ENCODE measurements at regions not wholly inside any gene's neighbourhood (a gene's known extent, or its start where the extent isn't known, plus 50 kb on each side); places are given as distances from the start of the nearest gene placed in this dataset.

- H3F3A ChIP-seq (ENCODE audit: insufficient read depth, low read length), result peaks cover 8% of the 10 kb centered on the region; the same call in 1 of the 2 replicates
- H3K27me3 ChIP-seq (replicated peaks; ENCODE audit: insufficient read depth, low read length), result no peaks in the 10 kb centered on the region
- H3K4me2 ChIP-seq (ENCODE audit: low read depth, low read length), result no peak overlapping the region
- no peak overlapping the region for H3K9ac ChIP-seq (ENCODE audit: low read length)
- H2AFZ ChIP-seq (ENCODE audit: low read length), result no peak overlapping the region
- H3K27ac ChIP-seq (ENCODE audit: low read length), result no peak overlapping the region
- H4K20me1 ChIP-seq (ENCODE audit: insufficient read depth, low read length), result no peaks in the 10 kb centered on the region
- H3K9me2 ChIP-seq (replicated peaks; ENCODE audit: insufficient read depth, low read length), result no peaks in the 10 kb centered on the region
- peaks cover 16% of the 10 kb centered on the region for H3K4me1 ChIP-seq (ENCODE audit: low read length)
- H3K4me3 ChIP-seq (ENCODE audit: low read length), result no peak overlapping the region
- H3K9me3 ChIP-seq (replicated peaks; ENCODE audit: insufficient read depth, low read length), result no peaks in the 10 kb centered on the region; the same call in 1 of the 2 replicates
- DNase-seq, result no peak
- TF ChIP-seq EZH2phosphoT487 (IDR thresholded peaks at IDR 0.05; ENCODE audit: low read length) (no peak), EZH2 (optimal IDR thresholded peaks at IDR 0.05; ENCODE audit: low read depth, low read length) (no peak)
- TF ChIP-seq, protein P1, sequence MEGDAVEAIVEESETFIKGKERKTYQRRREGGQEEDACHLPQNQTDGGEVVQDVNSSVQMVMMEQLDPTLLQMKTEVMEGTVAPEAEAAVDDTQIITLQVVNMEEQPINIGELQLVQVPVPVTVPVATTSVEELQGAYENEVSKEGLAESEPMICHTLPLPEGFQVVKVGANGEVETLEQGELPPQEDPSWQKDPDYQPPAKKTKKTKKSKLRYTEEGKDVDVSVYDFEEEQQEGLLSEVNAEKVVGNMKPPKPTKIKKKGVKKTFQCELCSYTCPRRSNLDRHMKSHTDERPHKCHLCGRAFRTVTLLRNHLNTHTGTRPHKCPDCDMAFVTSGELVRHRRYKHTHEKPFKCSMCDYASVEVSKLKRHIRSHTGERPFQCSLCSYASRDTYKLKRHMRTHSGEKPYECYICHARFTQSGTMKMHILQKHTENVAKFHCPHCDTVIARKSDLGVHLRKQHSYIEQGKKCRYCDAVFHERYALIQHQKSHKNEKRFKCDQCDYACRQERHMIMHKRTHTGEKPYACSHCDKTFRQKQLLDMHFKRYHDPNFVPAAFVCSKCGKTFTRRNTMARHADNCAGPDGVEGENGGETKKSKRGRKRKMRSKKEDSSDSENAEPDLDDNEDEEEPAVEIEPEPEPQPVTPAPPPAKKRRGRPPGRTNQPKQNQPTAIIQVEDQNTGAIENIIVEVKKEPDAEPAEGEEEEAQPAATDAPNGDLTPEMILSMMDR (IDR thresholded peaks at IDR 0.05; ENCODE audit: low read length), result no peak
- no peaks in the 10 kb centered on the region for H3K36me3 ChIP-seq (replicated peaks; ENCODE audit: insufficient read depth, low read length)
- no peaks in the 10 kb centered on the region for H3K79me2 ChIP-seq (ENCODE audit: low read length)
These were observed 180.2 kb downstream of the PTPN20 start for GRCh38 chr10:47091421-47091820.

- H3K4me3 ChIP-seq (ENCODE audit: low read length), result no peak overlapping the region
- no peaks in the 10 kb centered on the region for H4K20me1 ChIP-seq (ENCODE audit: insufficient read depth, low read length)
- no peak overlapping the region for H3K4me2 ChIP-seq (ENCODE audit: low read depth, low read length)
- no peak overlapping the region for H2AFZ ChIP-seq (ENCODE audit: low read length)
- TF ChIP-seq EZH2 (optimal IDR thresholded peaks at IDR 0.05; ENCODE audit: low read depth, low read length) (no peak), EZH2phosphoT487 (IDR thresholded peaks at IDR 0.05; ENCODE audit: low read length) (no peak)
- TF ChIP-seq, protein P1 (IDR thresholded peaks at IDR 0.05; ENCODE audit: low read length), result no peak
- no peak overlapping the region for H3K9ac ChIP-seq (ENCODE audit: low read length)
- peaks cover 14% of the 10 kb centered on the region for H3K4me1 ChIP-seq (ENCODE audit: low read length)
- no peaks in the 10 kb centered on the region for H3K9me2 ChIP-seq (replicated peaks; ENCODE audit: insufficient read depth, low read length)
- H3K79me2 ChIP-seq (ENCODE audit: low read length), result no peaks in the 10 kb centered on the region
- no peaks in the 10 kb centered on the region for H3K36me3 ChIP-seq (replicated peaks; ENCODE audit: insufficient read depth, low read length)
- H3F3A ChIP-seq (ENCODE audit: insufficient read depth, low read length), result peaks cover 7% of the 10 kb centered on the region; the same call in 1 of the 2 replicates
- no peak for DNase-seq
- no peak overlapping the region for H3K27ac ChIP-seq (ENCODE audit: low read length)
- no peaks in the 10 kb centered on the region for H3K27me3 ChIP-seq (replicated peaks; ENCODE audit: insufficient read depth, low read length)
- H3K9me3 ChIP-seq (replicated peaks; ENCODE audit: insufficient read depth, low read length), result no peaks in the 10 kb centered on the region; the same call in 1 of the 2 replicates
These were observed 181.1 kb downstream of the PTPN20 start for GRCh38 chr10:47092376-47092775.

GRCh38 chr10:47092831-47093230, 181.6 kb downstream of the PTPN20 start:
- Histone ChIP-seq H4K20me1 (ENCODE audit: insufficient read depth, low read length) (no peaks in the 10 kb centered on the region), H3K4me1 (ENCODE audit: low read length) (peaks cover 9% of the 10 kb centered on the region), H3K9me3 (replicated peaks; ENCODE audit: insufficient read depth, low read length) (no peaks in the 10 kb centered on the region; the same call in 1 of the 2 replicates), H3K27ac (ENCODE audit: low read length) (no peak overlapping the region), H3K9ac (ENCODE audit: low read length) (no peak overlapping the region), H3K27me3 (replicated peaks; ENCODE audit: insufficient read depth, low read length) (no peaks in the 10 kb centered on the region), H3K4me3 (ENCODE audit: low read length) (no peak overlapping the region), H3K4me2 (ENCODE audit: low read depth, low read length) (no peak overlapping the region), H2AFZ (ENCODE audit: low read length) (no peak overlapping the region), H3K79me2 (ENCODE audit: low read length) (no peaks in the 10 kb centered on the region), H3F3A (ENCODE audit: insufficient read depth, low read length) (peaks cover 3% of the 10 kb centered on the region; the same call in 1 of the 2 replicates), H3K36me3 (replicated peaks; ENCODE audit: insufficient read depth, low read length) (no peaks in the 10 kb centered on the region), H3K9me2 (replicated peaks; ENCODE audit: insufficient read depth, low read length) (no peaks in the 10 kb centered on the region)
- TF ChIP-seq, protein P1 (IDR thresholded peaks at IDR 0.05; ENCODE audit: low read length), result no peak
- TF ChIP-seq EZH2phosphoT487 (IDR thresholded peaks at IDR 0.05; ENCODE audit: low read length) (no peak), EZH2 (optimal IDR thresholded peaks at IDR 0.05; ENCODE audit: low read depth, low read length) (no peak)
- no peak for DNase-seq
